H1 (cell line): ENCODE measurements at regions not wholly inside any gene's neighbourhood (a gene's known extent, or its start where the extent isn't known, plus 50 kb on each side); places are given as distances from the start of the nearest gene placed in this dataset.

Source experiments
- CTCF ChIA-PET: fragments of 300-600 bp; sonication (Branson Sonifier 250); formaldehyde crosslinking; loops from one replicate; lab custom pipeline; 2021; ENCODE audit not compliant: partially characterized antibody; lab: Charles Lee
- POLR2A ChIA-PET: fragments of 300-600 bp; sonication (Branson Sonifier 250); formaldehyde crosslinking; loops from one replicate; lab custom pipeline; 2021; ENCODE audit warnings: inconsistent platforms; ENCODE audit not compliant: partially characterized antibody; lab: Charles Lee
- DNase-seq, 2 experiments: peaks; one replicate each; pipeline versions ENCODE4 v3.0.0 to v3.0.0-alpha.2; 2010 to 2022; ENCODE audit warnings: low spot score in 2 of 2, low read depth in 1 of 2, mixed read lengths in 1 of 2
- FAIRE-seq: peaks from 2 replicates; lab custom pipeline; 2011; peaks lifted over from hg19 to GRCh38; lab: Jason Lieb, UNC
- H2AFZ ChIP-seq: 2 replicates; pipeline ENCODE4 v1.8.1; 2012; ENCODE audit warnings: low read length, inconsistent platforms
- H2AK5ac ChIP-seq: 2 replicates; pipeline ENCODE4 v1.6.1; 2013; ENCODE audit warnings: low read depth, low read length
- H2BK120ac ChIP-seq: replicated peaks from 2 replicates; pipeline ENCODE3; 2013; ENCODE audit warnings: low read depth, low read length, inconsistent platforms
- H2BK12ac ChIP-seq: 2 replicates; pipeline ENCODE4 v1.6.1; 2013; ENCODE audit warnings: low read depth, low read length
- H2BK15ac ChIP-seq: 2 replicates; pipeline ENCODE4 v1.6.1; 2013; ENCODE audit warnings: low read length
- H2BK20ac ChIP-seq: 2 replicates; pipeline ENCODE4 v1.6.1; 2013; ENCODE audit warnings: low read length
- H2BK5ac ChIP-seq: 2 replicates; pipeline ENCODE4 v1.6.1; 2013; ENCODE audit warnings: low read depth, low read length
- H3K14ac ChIP-seq: 2 replicates; pipeline ENCODE4 v1.6.1; 2013; ENCODE audit warnings: inconsistent platforms; ENCODE audit not compliant: insufficient read length
- H3K18ac ChIP-seq: 2 replicates; pipeline ENCODE4 v1.6.1; 2013; ENCODE audit warnings: low read length; ENCODE audit errors: extremely low read depth
- H3K23ac ChIP-seq: 2 replicates; pipeline ENCODE4 v1.6.1; 2013; ENCODE audit warnings: inconsistent platforms; ENCODE audit not compliant: insufficient read length
- H3K23me2 ChIP-seq: 2 replicates; pipeline ENCODE4 v1.6.1; 2013; ENCODE audit warnings: low read depth, low read length
- H3K27ac ChIP-seq: 2 replicates; pipeline ENCODE4 v1.6.1; 2011; ENCODE audit warnings: low read depth, low read length, inconsistent platforms
- H3K27me3 ChIP-seq, 4 experiments: replicated peaks in 1 of 4; 1 replicate in 1 of 4; 2 replicates in 3 of 4; pipeline versions ENCODE4 v1.6.1 to v1.8.1; 2011 to 2013; ENCODE audit warnings: low read length in 3 of 4, mild to moderate bottlenecking in 3 of 4, inconsistent platforms in 2 of 4, mixed read lengths in 2 of 4, moderate library complexity in 1 of 4; ENCODE audit not compliant: control insufficient read depth in 3 of 4, insufficient read depth in 3 of 4; ENCODE audit errors: extremely low read depth in 1 of 4
- H3K36me3 ChIP-seq, 4 experiments: 2 replicates each; pipeline versions ENCODE4 v1.6.1 to v1.8.1; 2011 to 2013; ENCODE audit warnings: mild to moderate bottlenecking in 4 of 4, low read length in 3 of 4, moderate library complexity in 2 of 4, control low read depth in 1 of 4, inconsistent platforms in 1 of 4; ENCODE audit not compliant: insufficient read depth in 4 of 4, control insufficient read depth in 2 of 4
- H3K4ac ChIP-seq: replicated peaks from 2 replicates; pipeline ENCODE3; 2013; ENCODE audit warnings: low read length, low read depth, mixed read lengths, inconsistent platforms; ENCODE audit not compliant: insufficient read length
- H3K4me1 ChIP-seq, 4 experiments: replicated peaks in 1 of 4; 1 replicate in 1 of 4; 2 replicates in 3 of 4; pipeline versions ENCODE4 v1.6.1 to v1.8.1; 2011 to 2013; ENCODE audit warnings: low read length in 3 of 4, inconsistent platforms in 2 of 4, mixed read lengths in 1 of 4; ENCODE audit not compliant: insufficient read depth in 4 of 4, control insufficient read depth in 3 of 4
- H3K4me2 ChIP-seq, 2 experiments: 2 replicates each; pipeline versions ENCODE4 v1.6.1 to v1.8.1; 2011 to 2013; ENCODE audit warnings: low read depth in 2 of 2, low read length in 2 of 2, control low read depth in 1 of 2, inconsistent platforms in 1 of 2, mild to moderate bottlenecking in 1 of 2; ENCODE audit not compliant: insufficient read depth in 1 of 2
- H3K4me3 ChIP-seq, 4 experiments: fragments of 200-600, 300-600 bp in 1 of 4; sonication (generic), shearing (Covaris generic), sonication (Bioruptor Twin) in 1 of 4; 2 replicates each; pipeline versions ENCODE4 v1.5.1 to v1.8.1; 2011 to 2016; ENCODE audit warnings: low read length in 4 of 4, low read depth in 3 of 4, control low read depth in 2 of 4, inconsistent platforms in 2 of 4, mild to moderate bottlenecking in 2 of 4, mixed read lengths in 1 of 4, moderate library complexity in 1 of 4; ENCODE audit not compliant: insufficient read depth in 2 of 4; ENCODE audit errors: extremely low read depth in 1 of 4
- H3K56ac ChIP-seq: replicated peaks from 2 replicates; pipeline ENCODE3; 2013; ENCODE audit warnings: low read depth, mild to moderate bottlenecking, mixed read lengths, low read length, inconsistent platforms; ENCODE audit not compliant: insufficient read length
- H3K79me1 ChIP-seq: 2 replicates; pipeline ENCODE4 v1.6.1; 2013; ENCODE audit warnings: low read depth, low read length, control low read depth
- H3K79me2 ChIP-seq, 2 experiments: 2 replicates each; pipeline versions ENCODE4 v1.6.1 to v1.8.1; 2012 to 2013; ENCODE audit warnings: low read length in 2 of 2, mild to moderate bottlenecking in 2 of 2, inconsistent platforms in 1 of 2; ENCODE audit not compliant: insufficient read depth in 2 of 2, control insufficient read depth in 1 of 2
- H3K9ac ChIP-seq, 4 experiments: replicated peaks in 1 of 4; 1 replicate in 1 of 4; 2 replicates in 3 of 4; pipeline versions ENCODE4 v1.6.1 to v1.8.1; 2011 to 2013; ENCODE audit warnings: low read depth in 3 of 4, low read length in 3 of 4, control low read depth in 2 of 4, mild to moderate bottlenecking in 2 of 4, moderate library complexity in 2 of 4, inconsistent platforms in 1 of 4; ENCODE audit errors: extremely low read depth in 1 of 4
- H3K9me3 ChIP-seq, 2 experiments: 2 replicates each; pipeline versions ENCODE4 v1.6.1 to v1.8.1; 2012 to 2013; ENCODE audit warnings: mild to moderate bottlenecking in 2 of 2, moderate library complexity in 2 of 2, control low read depth in 1 of 2, inconsistent platforms in 1 of 2, low read depth in 1 of 2, low read length in 1 of 2, mixed read lengths in 1 of 2; ENCODE audit not compliant: insufficient read depth in 2 of 2
- H4K20me1 ChIP-seq, 2 experiments: replicated peaks in 1 of 2; 2 replicates each; pipeline versions ENCODE3 to v1.8.1; 2011 to 2013; ENCODE audit warnings: inconsistent platforms in 2 of 2, low read length in 2 of 2, mild to moderate bottlenecking in 1 of 2; ENCODE audit not compliant: insufficient read depth in 2 of 2, control insufficient read depth in 1 of 2
- H4K5ac ChIP-seq: 2 replicates; pipeline ENCODE4 v1.6.1; 2013; ENCODE audit warnings: low read length, low read depth, mixed read lengths, inconsistent platforms; ENCODE audit not compliant: insufficient read length
- H4K8ac ChIP-seq: 2 replicates; pipeline ENCODE4 v1.8.0; 2013; ENCODE audit warnings: mild to moderate bottlenecking, moderate library complexity, low read length, inconsistent platforms; ENCODE audit not compliant: insufficient read depth; ENCODE audit errors: extremely low read depth
- H4K91ac ChIP-seq: replicated peaks from 2 replicates; pipeline ENCODE3; 2013; ENCODE audit warnings: low read length, mixed read lengths, inconsistent platforms; ENCODE audit not compliant: insufficient read length
- ATF3 ChIP-seq: IDR thresholded peaks from 2 replicates; pipeline ENCODE4 v1.6.1; 2011; ENCODE audit warnings: low read depth, mild to moderate bottlenecking, low read length; ENCODE audit not compliant: insufficient read depth
- BRCA1 ChIP-seq: IDR thresholded peaks from 2 replicates; pipeline ENCODE4 v1.6.1; 2012; ENCODE audit warnings: low read depth, low read length, improper control_type of control experiment
- GTF2F1 ChIP-seq: IDR thresholded peaks from 2 replicates; pipeline ENCODE4 v1.6.1; 2012; ENCODE audit warnings: low read depth, low read length, improper control_type of control experiment, borderline replicate concordance
- JUND ChIP-seq: IDR thresholded peaks from 2 replicates; pipeline ENCODE4 v1.6.1; 2011; ENCODE audit warnings: mild to moderate bottlenecking, improper control_type of control experiment, low read length
- KDM5A ChIP-seq: fragments of 200-600 bp; IDR thresholded peaks from 2 replicates; pipeline ENCODE4 v1.7.1; 2012; ENCODE audit warnings: mild to moderate bottlenecking, low read length, inconsistent platforms, mixed read lengths
- PHF8 ChIP-seq: fragments of 200-600 bp; sonication (generic); conservative IDR thresholded peaks from 2 replicates; pipeline ENCODE4 v1.7.1; 2012; ENCODE audit warnings: low read depth, mild to moderate bottlenecking, inconsistent platforms, low read length, moderate library complexity
- WGBS, 2 experiments: shearing (Covaris generic) in 1 of 2; methylation state at CpG; one replicate each; pipeline versions ENCODE4 v1.1.6 to v1.1.7; 2013 to 2015; ENCODE audit warnings: low lambda C conversion rate in 2 of 2, mixed read lengths in 2 of 2, inconsistent platforms in 1 of 2, low coverage in 1 of 2, missing lambda C conversion rate in 1 of 2; ENCODE audit not compliant: insufficient replicate concordance in 2 of 2, insufficient coverage in 1 of 2, insufficient read length in 1 of 2; ENCODE audit errors: extremely low coverage in 1 of 2, missing lambda C conversion rate in 1 of 2; 5-methylcytosine and 5-hydroxymethylcytosine counted together
- TF ChIP-seq, protein P1 (sequence below): IDR thresholded peaks from 2 replicates; pipeline ENCODE4 v1.6.1; 2012; ENCODE audit warnings: inconsistent platforms

GRCh38 chr15:31442226-31442625 is 115.6 kb downstream of the KLF13 start:
- Histone ChIP-seq H3K9me3 (no peaks in the 10 kb centered on the region), H3K27ac (no peak overlapping the region), H4K5ac (no peak overlapping the region), H3K4me1 (no peaks in the 10 kb centered on the region; a peak in 2 of 7 replicates), H3K18ac (no peak overlapping the region), H3K9ac (no peak overlapping the region), H2BK12ac (no peak overlapping the region), H3K36me3 (no peaks in the 10 kb centered on the region), H4K8ac (no peak overlapping the region), H3K23ac (no peak overlapping the region), H3K79me1 (no peaks in the 10 kb centered on the region), H2AFZ (no peak overlapping the region), H3K79me2 (no peaks in the 10 kb centered on the region), H3K4ac (no peak overlapping the region), H3K56ac (no peak overlapping the region), H3K4me2 (no peak overlapping the region; a peak in 1 of 4 replicates), H3K14ac (no peak overlapping the region), H2AK5ac (no peak overlapping the region), H4K20me1 (peaks cover 0 to 3% of the 10 kb centered on the region in 2 experiments), H3K27me3 (peaks cover 0 to 13% (median 10%) of the 10 kb centered on the region in 4 experiments; a peak in 5 of 7 replicates), H2BK15ac (no peak overlapping the region), H4K91ac (no peak overlapping the region), H3K23me2 (peaks cover 3% of the 10 kb centered on the region; the same call in 1 of the 2 replicates), H2BK120ac (no peak overlapping the region), H3K4me3 (no peak overlapping the region), H2BK5ac (no peak overlapping the region), H2BK20ac (no peak overlapping the region)
- 56% methylated on average over 9 of the region's 9 CpGs; no CpG with 5 or more reads in 1 of the 2 experiments for WGBS, 2 experiments
- no peak for DNase-seq
- POLR2A ChIA-PET = interaction anchor here (1.0 kb wide), 1 partner anchor 55 kb away, joined by 4 read pairs; no protein-coding TSS in a partner anchor
- TF ChIP-seq BRCA1 = no peak
- TF ChIP-seq, protein P1, sequence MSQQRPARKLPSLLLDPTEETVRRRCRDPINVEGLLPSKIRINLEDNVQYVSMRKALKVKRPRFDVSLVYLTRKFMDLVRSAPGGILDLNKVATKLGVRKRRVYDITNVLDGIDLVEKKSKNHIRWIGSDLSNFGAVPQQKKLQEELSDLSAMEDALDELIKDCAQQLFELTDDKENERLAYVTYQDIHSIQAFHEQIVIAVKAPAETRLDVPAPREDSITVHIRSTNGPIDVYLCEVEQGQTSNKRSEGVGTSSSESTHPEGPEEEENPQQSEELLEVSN = no peak
- TF ChIP-seq GTF2F1 = no peak
- no peak for TF ChIP-seq PHF8
- no peak for TF ChIP-seq KDM5A
- no peak for TF ChIP-seq JUND
- TF ChIP-seq ATF3 = no peak
- FAIRE-seq = no peak
- CTCF ChIA-PET = interaction anchor here (0.7 to 15.1 kb wide), 4 partner anchors 9 to 46 kb away, joined by 3 to 199 read pairs (median 6); no protein-coding TSS in a partner anchor
